ENCODE measurements at regions not wholly inside any gene's neighbourhood (a gene's known extent, or its start where the extent isn't known, plus 50 kb on each side); places are given as distances from the start of the nearest gene placed in this dataset.

- TF ChIP-seq SPI1 (IDR thresholded peaks at IDR 0.05; ENCODE audit: borderline replicate concordance, low read depth) (no peak), POLR2AphosphoS5 (IDR thresholded peaks at IDR 0.05; ENCODE audit: low read depth) (no peak), GABPA (IDR thresholded peaks at IDR 0.05; ENCODE audit: low read depth) (no peak)
- TF ChIP-seq, protein P1, sequence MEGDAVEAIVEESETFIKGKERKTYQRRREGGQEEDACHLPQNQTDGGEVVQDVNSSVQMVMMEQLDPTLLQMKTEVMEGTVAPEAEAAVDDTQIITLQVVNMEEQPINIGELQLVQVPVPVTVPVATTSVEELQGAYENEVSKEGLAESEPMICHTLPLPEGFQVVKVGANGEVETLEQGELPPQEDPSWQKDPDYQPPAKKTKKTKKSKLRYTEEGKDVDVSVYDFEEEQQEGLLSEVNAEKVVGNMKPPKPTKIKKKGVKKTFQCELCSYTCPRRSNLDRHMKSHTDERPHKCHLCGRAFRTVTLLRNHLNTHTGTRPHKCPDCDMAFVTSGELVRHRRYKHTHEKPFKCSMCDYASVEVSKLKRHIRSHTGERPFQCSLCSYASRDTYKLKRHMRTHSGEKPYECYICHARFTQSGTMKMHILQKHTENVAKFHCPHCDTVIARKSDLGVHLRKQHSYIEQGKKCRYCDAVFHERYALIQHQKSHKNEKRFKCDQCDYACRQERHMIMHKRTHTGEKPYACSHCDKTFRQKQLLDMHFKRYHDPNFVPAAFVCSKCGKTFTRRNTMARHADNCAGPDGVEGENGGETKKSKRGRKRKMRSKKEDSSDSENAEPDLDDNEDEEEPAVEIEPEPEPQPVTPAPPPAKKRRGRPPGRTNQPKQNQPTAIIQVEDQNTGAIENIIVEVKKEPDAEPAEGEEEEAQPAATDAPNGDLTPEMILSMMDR (IDR thresholded peaks at IDR 0.05; ENCODE audit: insufficient read depth, low read length), result no peak
- TF ChIP-seq, protein P2, sequence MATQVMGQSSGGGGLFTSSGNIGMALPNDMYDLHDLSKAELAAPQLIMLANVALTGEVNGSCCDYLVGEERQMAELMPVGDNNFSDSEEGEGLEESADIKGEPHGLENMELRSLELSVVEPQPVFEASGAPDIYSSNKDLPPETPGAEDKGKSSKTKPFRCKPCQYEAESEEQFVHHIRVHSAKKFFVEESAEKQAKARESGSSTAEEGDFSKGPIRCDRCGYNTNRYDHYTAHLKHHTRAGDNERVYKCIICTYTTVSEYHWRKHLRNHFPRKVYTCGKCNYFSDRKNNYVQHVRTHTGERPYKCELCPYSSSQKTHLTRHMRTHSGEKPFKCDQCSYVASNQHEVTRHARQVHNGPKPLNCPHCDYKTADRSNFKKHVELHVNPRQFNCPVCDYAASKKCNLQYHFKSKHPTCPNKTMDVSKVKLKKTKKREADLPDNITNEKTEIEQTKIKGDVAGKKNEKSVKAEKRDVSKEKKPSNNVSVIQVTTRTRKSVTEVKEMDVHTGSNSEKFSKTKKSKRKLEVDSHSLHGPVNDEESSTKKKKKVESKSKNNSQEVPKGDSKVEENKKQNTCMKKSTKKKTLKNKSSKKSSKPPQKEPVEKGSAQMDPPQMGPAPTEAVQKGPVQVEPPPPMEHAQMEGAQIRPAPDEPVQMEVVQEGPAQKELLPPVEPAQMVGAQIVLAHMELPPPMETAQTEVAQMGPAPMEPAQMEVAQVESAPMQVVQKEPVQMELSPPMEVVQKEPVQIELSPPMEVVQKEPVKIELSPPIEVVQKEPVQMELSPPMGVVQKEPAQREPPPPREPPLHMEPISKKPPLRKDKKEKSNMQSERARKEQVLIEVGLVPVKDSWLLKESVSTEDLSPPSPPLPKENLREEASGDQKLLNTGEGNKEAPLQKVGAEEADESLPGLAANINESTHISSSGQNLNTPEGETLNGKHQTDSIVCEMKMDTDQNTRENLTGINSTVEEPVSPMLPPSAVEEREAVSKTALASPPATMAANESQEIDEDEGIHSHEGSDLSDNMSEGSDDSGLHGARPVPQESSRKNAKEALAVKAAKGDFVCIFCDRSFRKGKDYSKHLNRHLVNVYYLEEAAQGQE (IDR thresholded peaks at IDR 0.05; ENCODE audit: insufficient replicate concordance, low read depth), result no peak
- Histone ChIP-seq H3K27ac (replicated peaks) (no peak overlapping the region), H3K27me3 (ENCODE audit: insufficient read depth, poor library complexity, severe bottlenecking) (no peaks in the 10 kb centered on the region), H3K4me3 (replicated peaks; ENCODE audit: insufficient read depth, low read length) (no peak overlapping the region)
- DNase-seq (ENCODE audit: low read depth in 1 of 2, low spot score in 1 of 2), result no peak
Observed at GRCh38 chr15:62610265-62610869, 432.2 kb upstream of the TPM1 start.

DNA sequence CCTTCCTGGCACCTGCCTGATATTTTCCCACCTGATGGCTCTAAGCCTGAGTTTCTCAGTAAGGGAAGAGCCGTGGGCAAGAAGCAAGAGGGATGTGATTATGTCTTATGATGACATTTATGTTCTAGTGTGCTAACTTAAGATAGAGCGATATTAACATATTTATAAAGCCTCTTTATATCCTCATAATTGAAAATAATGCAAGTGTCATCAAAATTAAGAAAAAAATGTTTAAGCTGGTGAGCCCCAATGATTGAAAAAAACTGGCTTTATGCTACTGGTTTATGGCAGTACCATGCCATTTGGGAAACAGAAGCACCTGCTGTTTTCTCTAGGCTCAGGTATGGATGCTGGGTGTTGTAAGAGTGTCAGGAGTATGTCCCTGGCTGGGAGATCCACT lies 431.5 kb upstream of the TPM1 start:
- TF ChIP-seq, protein P2 (IDR thresholded peaks at IDR 0.05; ENCODE audit: insufficient replicate concordance, low read depth), result no peak
- TF ChIP-seq POLR2AphosphoS5 (IDR thresholded peaks at IDR 0.05; ENCODE audit: low read depth), result no peak
- no peak for TF ChIP-seq SPI1 (IDR thresholded peaks at IDR 0.05; ENCODE audit: borderline replicate concordance, low read depth)
- no peak for TF ChIP-seq GABPA (IDR thresholded peaks at IDR 0.05; ENCODE audit: low read depth)
- TF ChIP-seq, protein P1 (IDR thresholded peaks at IDR 0.05; ENCODE audit: insufficient read depth, low read length), result no peak
- Histone ChIP-seq H3K27ac (replicated peaks) (no peak overlapping the region), H3K27me3 (ENCODE audit: insufficient read depth, poor library complexity, severe bottlenecking) (no peaks in the 10 kb centered on the region), H3K4me3 (replicated peaks; ENCODE audit: insufficient read depth, low read length) (no peak overlapping the region)
- DNase-seq (ENCODE audit: low read depth in 1 of 2, low spot score in 1 of 2), result no peak

GRCh38 chr15:62612183-62612733 lies 430.3 kb upstream of the TPM1 start:
- Histone ChIP-seq H3K4me3 (replicated peaks; ENCODE audit: insufficient read depth, low read length) (no peak overlapping the region), H3K27ac (replicated peaks) (no peak overlapping the region), H3K27me3 (ENCODE audit: insufficient read depth, poor library complexity, severe bottlenecking) (no peaks in the 10 kb centered on the region)
- TF ChIP-seq GABPA (IDR thresholded peaks at IDR 0.05; ENCODE audit: low read depth), result no peak
- TF ChIP-seq, protein P2 (IDR thresholded peaks at IDR 0.05; ENCODE audit: insufficient replicate concordance, low read depth), result no peak
- TF ChIP-seq, protein P1 (IDR thresholded peaks at IDR 0.05; ENCODE audit: insufficient read depth, low read length), result no peak
- no peak for TF ChIP-seq SPI1 (IDR thresholded peaks at IDR 0.05; ENCODE audit: borderline replicate concordance, low read depth)
- TF ChIP-seq POLR2AphosphoS5 (IDR thresholded peaks at IDR 0.05; ENCODE audit: low read depth), result no peak
- no peak for DNase-seq (ENCODE audit: low read depth in 1 of 2, low spot score in 1 of 2)
